SK-N-SH (cell line): ENCODE measurements at regions not wholly inside any gene's neighbourhood (a gene's known extent, or its start where the extent isn't known, plus 50 kb on each side); places are given as distances from the start of the nearest gene placed in this dataset.

Experiments used
- CTCF ChIA-PET: fragments of 300-600, 350-600 bp; formaldehyde crosslinking; extraction: SDS; loops from one replicate; lab custom pipeline; 2021; lab: Yijun Ruan, JAX
- POLR2A ChIA-PET: fragments of 350-600 bp; sonication (Branson Sonifier 250); formaldehyde crosslinking; extraction: SDS; loops from one replicate; lab custom pipeline; 2020; ENCODE audit warnings: antibody characterized with exemption, inconsistent platforms; lab: Yijun Ruan, JAX
- DNase-seq: peaks from one replicate; pipeline ENCODE4 v3.0.0; 2012
- H2AFZ ChIP-seq: fragments of 200-600 bp; sonication (generic); 2 replicates; pipeline ENCODE4 v1.8.1; 2016; ENCODE audit warnings: antibody characterized with exemption, mild to moderate bottlenecking, low read depth
- H3F3A ChIP-seq: fragments of 200-600 bp; sonication (generic); replicated peaks from 2 replicates; pipeline ENCODE3; 2016; ENCODE audit warnings: antibody characterized with exemption, mild to moderate bottlenecking; ENCODE audit not compliant: insufficient read depth
- H3K27ac ChIP-seq, 2 experiments: fragments of 200-500 bp in 1 of 2; fragments of 200-600 bp in 1 of 2; sonication (Bioruptor generic) in 1 of 2; sonication (generic), shearing (Covaris generic) in 1 of 2; 2 replicates each; pipeline versions ENCODE4 v1.5.1 to v1.6.1; 2014 to 2016; ENCODE audit warnings: low read depth in 2 of 2, inconsistent platforms in 1 of 2, low read length in 1 of 2, mild to moderate bottlenecking in 1 of 2, mixed read lengths in 1 of 2
- H3K27me3 ChIP-seq: fragments of 200-600 bp; sonication (generic), shearing (Covaris generic); 2 replicates; pipeline ENCODE4 v1.6.1; 2016; ENCODE audit warnings: mixed run types; ENCODE audit not compliant: insufficient read depth
- H3K36me3 ChIP-seq, 2 experiments: fragments of 200-500 bp in 1 of 2; fragments of 200-600 bp in 1 of 2; sonication (Bioruptor generic) in 1 of 2; sonication (generic) in 1 of 2; replicated peaks in 1 of 2; 2 replicates each; pipeline versions ENCODE3 to v1.5.1; 2014 to 2016; ENCODE audit warnings: low read length in 1 of 2, mild to moderate bottlenecking in 1 of 2; ENCODE audit not compliant: insufficient read depth in 2 of 2, control insufficient read depth in 1 of 2
- H3K4me1 ChIP-seq, 2 experiments: fragments of 200-500 bp in 1 of 2; fragments of 200-600 bp in 1 of 2; sonication (Bioruptor generic) in 1 of 2; sonication (generic), shearing (Covaris generic) in 1 of 2; 2 replicates each; pipeline versions ENCODE4 v1.5.1 to v1.6.1; 2014 to 2016; ENCODE audit warnings: low read depth in 1 of 2, low read length in 1 of 2, mixed run types in 1 of 2; ENCODE audit not compliant: insufficient read depth in 2 of 2, control insufficient read depth in 1 of 2
- H3K4me2 ChIP-seq: fragments of 200-600 bp; sonication (generic), shearing (Covaris generic); 2 replicates; pipeline ENCODE4 v1.6.1; 2017; ENCODE audit warnings: mixed run types
- H3K4me3 ChIP-seq, 2 experiments: fragments of 200-500 bp in 1 of 2; fragments of 200-600 bp in 1 of 2; sonication (Bioruptor generic) in 1 of 2; sonication (generic), shearing (Covaris generic) in 1 of 2; 2 replicates each; pipeline versions ENCODE4 v1.5.1 to v1.8.1; 2014 to 2016; ENCODE audit warnings: low read depth in 2 of 2, inconsistent platforms in 1 of 2, low read length in 1 of 2, mild to moderate bottlenecking in 1 of 2, mixed read lengths in 1 of 2, moderate library complexity in 1 of 2
- H3K79me2 ChIP-seq: fragments of 200-600 bp; sonication (generic); 2 replicates; pipeline ENCODE4 v1.8.1; 2017; ENCODE audit warnings: mild to moderate bottlenecking; ENCODE audit not compliant: insufficient read depth
- H3K9ac ChIP-seq: fragments of 200-600 bp; sonication (generic); 2 replicates; pipeline ENCODE4 v1.6.1; 2017; ENCODE audit warnings: mixed run types
- H3K9me2 ChIP-seq: fragments of 200-600 bp; sonication (generic); 2 replicates; pipeline ENCODE4 v1.6.1; 2017; ENCODE audit warnings: mixed run types
- H3K9me3 ChIP-seq: fragments of 200-600 bp; sonication (generic); 2 replicates; pipeline ENCODE4 v1.6.1; 2017; ENCODE audit warnings: mixed run types, mild to moderate bottlenecking, moderate library complexity
- H4K20me1 ChIP-seq: fragments of 200-600 bp; sonication (generic); 2 replicates; pipeline ENCODE4 v1.6.1; 2017; ENCODE audit warnings: mild to moderate bottlenecking, mixed run types; ENCODE audit not compliant: insufficient read depth
- CHD2 ChIP-seq: fragments of 150-350 bp; IDR thresholded peaks from 2 replicates; pipeline ENCODE4 v1.6.1; 2018; ENCODE audit warnings: low read length; ENCODE audit not compliant: partially characterized antibody
- ELF1 ChIP-seq: IDR thresholded peaks from 2 replicates; pipeline ENCODE4 v1.4.0; 2012
- FOSL2 ChIP-seq: IDR thresholded peaks from 2 replicates; pipeline ENCODE4 v1.4.0; 2012; ENCODE audit warnings: low read depth, mild to moderate bottlenecking, moderate library complexity, borderline replicate concordance
- FOXM1 ChIP-seq: IDR thresholded peaks from 2 replicates; pipeline ENCODE4 v1.4.0; 2012; ENCODE audit warnings: low read depth, mild to moderate bottlenecking
- GATA2 ChIP-seq: sonication (generic); formaldehyde crosslinking; IDR thresholded peaks from 2 replicates; pipeline ENCODE4 v1.5.0; 2020; ENCODE audit warnings: mild to moderate bottlenecking, missing genetic modification reagents
- JUND ChIP-seq: IDR thresholded peaks from 2 replicates; pipeline ENCODE4 v1.4.0; 2012
- MXI1 ChIP-seq: IDR thresholded peaks from 2 replicates; pipeline ENCODE4 v1.6.1; 2012; ENCODE audit warnings: mild to moderate bottlenecking, low read depth, low read length, improper control_type of control experiment
- NRF1 ChIP-seq: IDR thresholded peaks from 2 replicates; pipeline ENCODE4 v1.6.1; 2012; ENCODE audit warnings: low read depth, mild to moderate bottlenecking, low read length
- POLR2AphosphoS5 ChIP-seq: IDR thresholded peaks from 2 replicates; pipeline ENCODE4 v1.6.1; 2012; ENCODE audit warnings: low read depth, low read length
- RAD21 ChIP-seq: IDR thresholded peaks from 2 replicates; pipeline ENCODE4 v1.6.1; 2012; ENCODE audit warnings: mild to moderate bottlenecking, low read length
- SIN3A ChIP-seq: IDR thresholded peaks from 2 replicates; pipeline ENCODE4 v1.6.1; 2012; ENCODE audit warnings: low read depth, mild to moderate bottlenecking, low read length, moderate library complexity, borderline replicate concordance
- TEAD4 ChIP-seq: IDR thresholded peaks from 2 replicates; pipeline ENCODE4 v1.4.0; 2012; ENCODE audit warnings: mild to moderate bottlenecking, borderline replicate concordance; ENCODE audit not compliant: insufficient read depth
- ZBTB33 ChIP-seq: IDR thresholded peaks from 2 replicates; pipeline ENCODE4 v1.4.0; 2012; ENCODE audit warnings: low read depth, borderline replicate concordance
- whole genome bisulfite sequencing: methylation state at CpG from one replicate; pipeline ENCODE4 v1.1.6; 2017; ENCODE audit warnings: low lambda C conversion rate; 5-methylcytosine and 5-hydroxymethylcytosine counted together
- TF ChIP-seq, protein P1 (sequence below): IDR thresholded peaks from 2 replicates; pipeline ENCODE4 v1.4.0; 2012; ENCODE audit warnings: low read depth
- TF ChIP-seq, protein P2 (sequence below): IDR thresholded peaks from 2 replicates; pipeline ENCODE4 v1.4.0; 2012; ENCODE audit warnings: low read depth, borderline replicate concordance

DNA sequence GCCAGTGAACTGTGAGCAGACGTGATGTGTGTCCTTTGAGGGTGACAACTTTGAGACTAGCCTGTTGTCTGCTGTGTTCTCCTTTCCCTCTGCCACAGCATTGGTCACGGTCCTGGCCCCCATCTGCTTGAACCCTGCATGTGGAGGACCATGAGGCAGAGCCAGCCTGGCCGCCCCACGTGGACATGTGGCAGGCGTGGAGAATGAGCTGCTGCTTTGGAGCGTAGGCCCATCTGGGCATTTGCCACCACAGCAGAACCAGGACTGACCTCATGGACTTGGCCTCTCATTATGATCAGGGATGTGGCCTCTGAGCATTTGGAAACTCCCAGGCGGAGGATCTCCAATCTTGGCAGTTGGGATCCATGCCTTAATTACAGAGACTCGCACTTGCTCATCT is 448.5 kb downstream of the TCERG1L start:
- Histone ChIP-seq H3K4me2 (no peak overlapping the region), H3K9me3 (no peaks in the 10 kb centered on the region), H4K20me1 (no peaks in the 10 kb centered on the region), H3K27ac (no peak overlapping the region), H3K79me2 (no peaks in the 10 kb centered on the region), H3K4me3 (no peak overlapping the region), H3K9me2 (no peaks in the 10 kb centered on the region), H2AFZ (no peak overlapping the region), H3K36me3 (no peaks in the 10 kb centered on the region), H3F3A (no peaks in the 10 kb centered on the region), H3K27me3 (no peaks in the 10 kb centered on the region)
- POLR2A ChIA-PET: no interaction called here
- CTCF ChIA-PET: no interaction called here
- WGBS: 53% methylated on average over 2 of the region's 8 CpGs
- TF ChIP-seq, protein P1, sequence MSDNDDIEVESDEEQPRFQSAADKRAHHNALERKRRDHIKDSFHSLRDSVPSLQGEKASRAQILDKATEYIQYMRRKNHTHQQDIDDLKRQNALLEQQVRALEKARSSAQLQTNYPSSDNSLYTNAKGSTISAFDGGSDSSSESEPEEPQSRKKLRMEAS: no peak
- TF ChIP-seq POLR2AphosphoS5 (no peak), CHD2 (no peak), NRF1 (no peak), FOXM1 (no peak), JUND (no peak), MXI1 (no peak), FOSL2 (no peak), TEAD4 (no peak), ZBTB33 (no peak), ELF1 (no peak)
- TF ChIP-seq, protein P2, sequence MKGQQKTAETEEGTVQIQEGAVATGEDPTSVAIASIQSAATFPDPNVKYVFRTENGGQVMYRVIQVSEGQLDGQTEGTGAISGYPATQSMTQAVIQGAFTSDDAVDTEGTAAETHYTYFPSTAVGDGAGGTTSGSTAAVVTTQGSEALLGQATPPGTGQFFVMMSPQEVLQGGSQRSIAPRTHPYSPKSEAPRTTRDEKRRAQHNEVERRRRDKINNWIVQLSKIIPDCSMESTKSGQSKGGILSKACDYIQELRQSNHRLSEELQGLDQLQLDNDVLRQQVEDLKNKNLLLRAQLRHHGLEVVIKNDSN: no peak
- TF ChIP-seq, all 33 proteins: peak for 0
- Histone ChIP-seq H3K4me1 (no peaks in the 10 kb centered on the region), H3K9ac (no peak overlapping the region)
- no peak for DNase-seq

DNA sequence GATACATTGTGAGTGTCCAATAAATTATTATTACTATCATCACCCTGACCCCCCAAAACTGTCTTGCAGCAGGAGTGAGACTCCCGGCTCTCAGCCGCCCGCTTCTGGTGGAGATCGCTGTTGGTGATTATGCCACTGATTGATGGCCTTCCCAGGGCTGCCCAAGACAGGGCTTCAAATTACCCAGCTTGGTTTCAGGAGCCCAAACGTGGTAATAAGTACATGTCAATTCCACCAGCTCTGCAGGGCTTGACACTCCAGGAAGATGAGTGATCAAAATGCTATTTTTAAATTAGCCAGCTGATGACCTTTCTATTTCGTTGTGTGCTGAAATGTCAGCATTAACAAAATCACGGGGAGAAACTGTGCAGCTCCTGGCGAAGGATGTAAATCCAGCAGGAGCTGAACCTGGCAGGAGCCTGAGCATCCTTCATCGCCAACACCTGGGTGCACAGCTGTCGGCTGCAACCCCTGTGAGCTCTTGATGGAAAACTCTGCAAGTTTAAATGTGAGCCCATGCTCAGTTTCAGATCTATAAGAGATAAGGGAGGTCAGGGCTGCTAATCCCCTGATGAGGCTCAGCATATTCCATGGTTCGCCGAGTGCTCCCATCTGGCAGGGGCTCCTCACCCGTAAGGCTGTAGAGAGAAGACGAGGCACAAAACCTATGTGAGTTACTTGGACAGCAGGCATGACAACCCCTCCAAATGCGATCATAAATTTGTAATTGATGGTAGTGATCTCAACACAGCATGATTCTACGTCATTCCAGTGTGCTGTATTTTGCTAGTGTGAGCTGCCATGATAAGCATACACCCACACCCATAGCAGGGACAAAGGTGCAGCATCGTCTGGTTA is 446.3 kb downstream of the TCERG1L start:
- H3K27me3 ChIP-seq: no peaks in the 10 kb centered on the region
- DNase-seq: no peak
- no peak for TF ChIP-seq JUND
- TF ChIP-seq RAD21: no peak
- TF ChIP-seq FOXM1: no peak
- no peak for TF ChIP-seq SIN3A
- no peak for TF ChIP-seq ELF1
- TF ChIP-seq POLR2AphosphoS5: no peak
- TF ChIP-seq MXI1: no peak
- TF ChIP-seq GATA2 (CRISPR knock-in tag): no peak
- TF ChIP-seq FOSL2: no peak
- 29% methylated on average over 15 of the region's 17 CpGs for WGBS
- no peaks in the 10 kb centered on the region for H4K20me1 ChIP-seq
- no peak overlapping the region for H3K4me2 ChIP-seq
- H3K9me3 ChIP-seq: no peaks in the 10 kb centered on the region
- H3K4me1 ChIP-seq: no peaks in the 10 kb centered on the region
- no peaks in the 10 kb centered on the region for H3K9me2 ChIP-seq
- H3K27ac ChIP-seq: no peak overlapping the region
- no peak overlapping the region for H3K9ac ChIP-seq
- H3F3A ChIP-seq: no peaks in the 10 kb centered on the region
- H2AFZ ChIP-seq: no peak overlapping the region
- H3K79me2 ChIP-seq: no peaks in the 10 kb centered on the region
- H3K36me3 ChIP-seq: no peaks in the 10 kb centered on the region
- POLR2A ChIA-PET: no interaction called here
- H3K4me3 ChIP-seq: no peak overlapping the region
- CTCF ChIA-PET: interaction anchor here (1.1 kb wide), 1 partner anchor 10 kb away, joined by 3 read pairs; no protein-coding TSS in a partner anchor
